NCI-H1417 treated with DMSO at 0.1 percent for 48 hours (cell line): ENCODE measurements at regions not wholly inside any gene's neighbourhood (a gene's known extent, or its start where the extent isn't known, plus 50 kb on each side); places are given as distances from the start of the nearest gene placed in this dataset.
"Not testable (repeated sequence)": the region's sequence is repeated elsewhere in the genome, so short reads cannot be mapped to it uniquely, and the experiment has no call there.

ENCODE experiments used
- DNase-seq: peaks from one replicate; lab custom pipeline; 2025; lab: John Stamatoyannopoulos, UW

DNA sequence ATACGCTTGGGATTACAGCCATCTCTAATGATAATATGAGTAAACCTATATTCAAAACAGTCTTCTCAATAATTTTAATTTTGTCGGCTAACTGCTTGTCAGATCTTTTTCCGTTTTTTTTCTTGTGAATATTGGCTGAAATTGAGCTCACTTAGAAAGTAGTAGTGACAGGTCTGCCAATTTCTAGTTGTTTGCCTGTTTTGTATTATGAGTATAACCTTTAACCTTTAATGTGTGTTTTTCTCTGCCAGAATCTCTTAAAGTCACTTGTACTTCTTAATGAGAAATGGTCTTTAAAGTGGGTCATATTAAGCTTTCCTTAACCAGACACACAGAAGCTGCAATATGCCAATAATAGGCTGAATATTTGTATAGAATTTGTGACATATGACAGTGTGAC lies 511.0 kb downstream of the CSNK1G3 start:
- DNase-seq = no peak

DNA sequence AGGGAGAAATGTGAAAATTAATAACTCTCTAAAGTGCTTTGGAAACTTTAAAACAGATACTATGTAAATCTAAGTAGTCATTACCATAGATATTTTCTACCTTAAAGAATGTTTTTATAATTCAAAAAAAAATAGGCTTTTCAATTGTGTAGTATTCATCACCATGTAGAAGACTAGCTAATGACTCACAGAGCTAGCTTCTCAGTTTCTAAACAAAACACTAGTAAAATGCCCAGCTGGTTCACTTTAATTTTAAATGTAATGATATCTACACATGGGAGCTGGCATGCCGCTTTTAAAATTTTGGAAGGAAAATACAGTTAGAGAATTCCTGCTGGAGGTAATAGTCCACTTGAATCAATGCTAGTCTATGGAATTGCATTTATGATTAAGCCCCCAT lies 509.8 kb downstream of the CSNK1G3 start:
- no peak for DNase-seq

DNA sequence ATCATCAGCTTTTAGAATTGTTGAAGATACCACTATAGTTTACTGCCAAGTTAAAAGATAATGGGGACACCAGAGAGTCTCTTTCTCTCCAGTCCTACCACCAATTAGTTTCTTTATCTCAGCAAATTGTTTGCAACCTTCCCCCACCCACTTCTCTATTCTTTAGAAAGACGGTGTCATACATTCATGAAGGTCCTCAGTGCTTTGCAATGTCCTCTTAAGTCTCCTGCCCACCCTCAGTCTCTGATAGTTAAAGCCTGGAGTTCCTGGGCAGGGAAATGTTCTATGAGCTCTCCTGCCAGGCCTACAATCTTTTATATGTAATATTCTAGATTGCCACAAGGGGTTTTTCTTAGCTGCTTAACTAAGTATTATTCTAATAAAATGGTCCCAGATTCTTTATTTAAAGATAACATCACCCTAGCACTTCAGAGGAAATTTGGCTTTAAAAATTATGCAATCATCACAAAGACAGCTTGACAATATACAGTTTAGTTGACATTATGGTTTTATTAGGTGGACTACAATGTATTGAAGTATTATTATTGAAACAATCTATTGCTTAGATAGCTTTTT lies 509.2 kb downstream of the CSNK1G3 start:
- no peak for DNase-seq

DNA sequence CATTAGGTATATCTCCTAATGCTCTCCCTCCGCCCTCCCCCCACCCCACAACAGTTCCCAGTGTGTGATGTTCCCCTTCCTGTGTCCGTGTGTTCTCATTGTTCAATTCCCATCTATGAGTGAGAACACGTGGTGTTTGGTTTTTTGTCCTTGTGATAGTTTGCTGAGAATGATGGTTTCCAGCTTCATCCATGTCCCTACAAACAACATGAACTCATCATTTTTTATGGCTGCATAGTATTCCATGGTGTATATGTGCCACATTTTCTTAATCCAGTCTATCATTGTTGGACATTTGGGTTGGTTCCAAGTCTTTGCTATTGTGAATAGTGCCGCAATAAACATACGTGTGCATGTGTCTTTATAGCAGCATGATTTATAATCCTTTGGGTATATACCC lies 505.3 kb downstream of the CSNK1G3 start:
- not testable (repeated sequence) for DNase-seq

DNA sequence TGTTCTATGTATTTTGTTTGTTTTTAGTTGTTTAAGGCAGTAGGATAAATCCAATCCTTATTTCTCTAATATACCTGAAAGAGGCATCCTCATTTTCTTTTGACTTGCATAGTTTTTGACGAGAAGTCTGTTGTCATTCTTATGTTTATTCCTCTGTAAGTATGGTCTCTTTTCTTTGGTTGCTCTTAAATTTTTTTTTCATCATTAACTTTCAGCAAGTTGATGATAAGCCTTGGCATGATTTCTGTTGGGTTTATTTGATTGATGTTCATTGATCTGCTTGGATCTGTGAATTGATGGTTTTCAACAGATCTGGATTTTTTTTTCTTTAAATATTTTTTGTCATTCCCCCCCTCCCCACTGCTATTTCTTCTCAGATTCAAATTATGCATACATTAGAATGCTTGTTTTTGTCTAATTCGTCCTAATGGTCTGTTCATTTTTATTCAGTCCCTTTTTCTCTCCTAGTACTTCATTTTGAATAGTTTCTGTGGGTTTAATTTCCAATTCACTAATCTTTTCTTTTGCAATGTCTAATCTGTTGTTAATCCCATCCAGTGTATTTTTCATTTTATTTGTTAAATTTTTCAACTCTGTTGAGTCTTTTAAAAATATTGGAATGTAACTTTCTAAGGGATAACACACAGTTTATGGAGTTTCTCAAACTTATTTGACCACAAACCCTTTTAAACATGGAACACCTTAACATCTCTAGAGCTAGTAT lies 495.9 kb downstream of the CSNK1G3 start:
- DNase-seq = no peak

DNA sequence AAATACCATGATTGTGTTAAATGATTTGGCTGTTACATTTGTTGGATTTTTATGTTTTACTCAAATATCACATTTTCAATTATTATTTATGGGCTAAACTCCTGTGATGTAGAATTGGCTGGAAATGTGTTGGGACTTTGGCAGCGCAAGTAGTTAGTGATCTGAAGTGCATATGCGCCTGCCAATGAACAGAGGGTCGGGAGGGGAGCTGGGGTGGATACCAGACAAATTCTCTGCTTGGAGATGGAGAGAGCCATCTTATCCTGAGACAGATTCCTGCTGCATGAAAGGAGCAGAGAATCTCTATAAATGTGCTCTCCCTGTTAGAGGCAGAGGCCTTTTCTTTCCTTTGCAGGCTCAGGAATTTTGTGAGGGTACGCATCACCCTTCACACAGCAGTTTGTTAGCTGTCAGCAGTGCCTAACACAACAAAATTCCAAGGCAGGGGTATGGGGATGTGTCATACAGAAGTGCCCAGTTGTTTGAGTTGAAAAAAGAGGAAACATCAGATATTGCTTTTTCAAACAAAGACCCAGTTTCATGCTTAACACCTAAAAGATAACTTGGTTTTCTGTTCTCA lies 489.1 kb downstream of the CSNK1G3 start:
- DNase-seq = no peak

DNA sequence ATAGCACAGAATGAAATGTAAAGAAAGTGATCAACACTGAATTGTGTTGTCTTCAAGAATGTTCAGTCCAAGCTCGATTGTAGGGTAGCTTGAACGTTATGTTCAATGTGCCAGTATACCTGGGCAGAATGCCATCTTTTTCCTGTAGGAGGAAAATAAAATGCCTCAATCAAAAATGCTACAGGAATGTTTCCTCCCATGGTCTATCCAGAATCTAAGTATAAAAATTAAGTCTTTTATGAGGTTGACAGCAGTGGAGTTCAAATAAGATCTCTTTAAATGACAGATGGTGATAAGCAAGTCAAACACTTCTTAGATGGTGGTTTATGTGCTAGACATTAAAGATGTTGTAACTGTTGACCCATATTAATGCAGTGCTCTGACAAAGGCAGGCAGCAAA lies 488.6 kb downstream of the CSNK1G3 start:
- DNase-seq = no peak

DNA sequence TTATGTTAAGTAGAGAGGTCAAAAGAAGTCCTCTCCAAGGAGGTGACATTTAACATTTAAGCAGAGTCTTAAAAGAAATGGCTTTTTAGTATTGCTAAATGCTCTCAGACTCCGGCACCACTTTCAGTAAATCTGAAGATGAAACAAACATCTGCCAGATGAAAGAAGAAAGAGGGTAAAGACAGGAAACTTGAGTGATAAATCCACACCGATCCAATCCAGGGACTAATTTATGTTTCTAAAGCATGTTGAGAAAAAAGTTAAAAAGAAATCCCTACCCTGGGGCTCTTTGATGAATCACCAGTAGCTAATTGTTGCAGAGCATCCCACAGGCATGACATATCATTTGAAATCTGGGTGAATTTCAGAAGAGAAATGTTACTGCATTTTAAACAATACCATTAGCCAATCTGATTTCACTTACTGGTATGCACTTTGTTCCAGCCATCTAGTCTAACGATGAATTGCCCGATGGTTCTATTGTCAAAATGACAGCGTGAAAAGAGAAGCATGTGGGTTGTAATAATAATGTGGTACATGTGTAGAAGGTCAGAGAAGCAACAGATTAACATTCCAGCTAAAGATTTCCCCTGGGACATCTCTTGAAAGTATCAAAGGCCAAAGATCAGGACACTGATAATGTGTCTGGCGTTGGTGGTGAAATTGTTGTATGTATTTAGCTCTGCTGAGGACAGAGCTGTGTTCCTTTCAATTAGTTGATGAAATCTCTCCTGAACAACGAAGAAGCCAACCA lies 485.7 kb downstream of the CSNK1G3 start:
- no peak for DNase-seq

DNA sequence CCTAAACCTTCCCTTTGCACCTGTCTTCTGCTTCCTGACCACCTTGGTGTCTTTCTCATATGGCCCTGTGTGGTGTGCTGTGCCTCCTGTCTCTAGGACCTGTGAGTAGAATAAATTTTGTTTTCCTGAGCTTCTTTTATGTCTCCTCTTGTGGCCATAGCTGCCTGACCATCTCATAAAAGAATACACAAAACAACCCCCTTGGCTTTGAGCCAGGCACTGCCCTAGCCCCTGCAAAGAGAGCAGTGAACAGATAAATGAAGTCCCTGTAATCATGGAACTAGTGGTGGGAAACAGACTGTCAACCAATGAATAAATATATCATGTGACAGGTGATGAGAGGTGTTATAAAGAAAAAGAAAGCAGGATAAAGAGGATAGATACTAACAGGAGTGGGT lies 485.1 kb downstream of the CSNK1G3 start:
- DNase-seq = no peak

DNA sequence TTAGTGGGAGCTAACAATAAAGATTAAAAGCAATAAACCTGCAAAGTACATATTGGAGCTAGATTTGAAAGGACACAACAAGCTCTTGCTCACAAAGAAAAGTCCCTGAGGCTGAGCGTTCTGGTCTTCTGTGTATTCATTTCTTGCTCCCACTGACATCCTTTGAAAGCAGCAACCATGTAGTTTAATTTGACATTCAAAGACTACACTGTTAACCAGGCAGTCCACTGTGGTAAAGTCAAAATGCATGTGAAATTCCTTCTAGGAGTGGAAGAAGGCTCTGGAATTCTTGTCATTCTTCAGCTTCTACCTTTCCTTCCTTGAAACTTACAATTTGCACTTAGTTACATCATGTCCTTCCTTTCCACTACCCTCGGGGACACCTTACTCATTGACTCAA lies 480.7 kb downstream of the CSNK1G3 start:
- DNase-seq = no peak

DNA sequence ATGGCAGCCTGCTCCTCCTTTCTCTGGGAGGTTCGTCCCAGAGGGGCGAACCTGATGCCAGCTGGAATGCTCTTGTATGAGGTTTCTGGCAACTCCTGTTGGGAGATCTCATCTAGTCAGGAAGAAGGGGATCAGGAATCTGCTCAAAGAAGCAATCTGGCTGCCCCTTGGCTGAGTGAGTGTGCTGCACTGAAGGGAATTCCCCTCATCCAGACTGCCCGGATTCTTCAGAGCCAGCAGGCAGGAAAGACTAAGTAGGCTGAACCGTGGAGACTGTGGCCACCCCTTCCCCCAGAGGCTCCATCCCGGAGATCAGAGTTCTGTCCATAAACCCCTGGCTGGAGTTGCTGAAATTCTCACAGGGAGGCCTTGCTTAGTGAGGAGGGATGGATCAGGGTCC lies 476.0 kb downstream of the CSNK1G3 start:
- no peak for DNase-seq

DNA sequence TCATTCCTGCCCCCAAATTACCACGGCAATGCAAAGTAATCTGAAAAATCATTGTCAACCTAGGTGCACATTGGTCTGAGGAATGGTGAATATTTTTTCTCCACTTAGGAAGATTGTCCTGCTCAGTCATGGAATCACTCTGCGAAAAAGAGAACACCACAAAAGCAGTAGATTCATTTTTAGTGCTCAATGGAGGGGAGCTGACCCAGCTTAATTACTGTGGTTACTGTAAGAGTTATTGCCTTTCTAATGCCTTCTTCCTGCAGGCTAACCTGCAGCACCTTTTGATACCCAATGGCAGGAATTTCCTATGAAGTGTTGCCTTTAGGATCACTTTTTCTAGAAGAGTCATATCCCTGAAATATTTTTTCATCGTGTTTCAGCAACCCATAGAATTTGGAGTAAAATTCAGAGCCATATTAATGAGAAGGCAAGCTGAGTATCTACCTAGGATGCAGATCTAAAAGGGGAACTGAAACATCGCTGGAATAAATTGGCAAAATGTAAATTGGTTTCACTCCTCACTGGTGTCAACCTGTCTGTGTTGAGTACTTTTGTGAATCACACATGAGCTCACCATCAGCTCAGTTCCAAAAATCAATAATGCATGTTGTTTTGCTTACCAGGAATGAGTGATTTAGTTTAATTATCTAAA lies 464.5 kb downstream of the CSNK1G3 start:
- no peak for DNase-seq

DNA sequence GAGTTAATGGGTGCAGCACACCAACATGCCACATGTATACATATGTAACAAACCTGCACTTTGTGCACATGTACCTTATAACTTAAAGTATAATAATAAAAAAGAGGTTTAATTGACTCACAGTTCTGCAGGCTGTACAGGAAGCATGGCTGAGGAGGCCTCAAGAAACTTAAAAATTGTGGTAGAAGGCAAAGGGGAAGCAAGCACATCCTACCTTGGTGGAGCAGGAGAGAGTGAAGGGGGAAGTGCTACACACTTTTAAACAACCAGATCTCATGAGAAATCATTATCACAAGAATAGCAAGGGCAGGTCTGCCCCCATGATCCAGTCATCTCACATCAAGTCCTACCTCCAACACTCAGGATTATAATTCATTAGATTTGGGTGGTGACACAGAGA lies 463.5 kb downstream of the CSNK1G3 start:
- not testable (repeated sequence) for DNase-seq

DNA sequence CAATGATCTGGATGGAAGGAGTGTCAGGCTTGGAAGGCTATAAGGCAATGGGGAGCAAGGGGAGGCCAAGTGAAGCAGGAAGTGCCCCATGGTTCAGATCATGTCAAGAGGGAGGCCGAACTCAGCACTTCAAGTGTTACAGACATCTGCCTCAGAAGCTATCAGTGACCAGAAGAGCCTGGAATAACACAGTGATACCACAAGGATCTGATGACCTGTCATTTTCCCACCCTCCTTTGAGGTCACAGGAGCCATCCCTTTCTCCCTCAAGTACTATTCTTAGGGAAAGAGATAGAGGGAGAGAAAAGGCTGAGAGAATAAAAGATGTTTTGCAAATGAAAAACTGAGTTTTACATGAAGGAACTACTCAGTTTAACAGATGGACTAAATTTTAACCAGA lies 454.8 kb downstream of the CSNK1G3 start:
- DNase-seq = no peak

DNA sequence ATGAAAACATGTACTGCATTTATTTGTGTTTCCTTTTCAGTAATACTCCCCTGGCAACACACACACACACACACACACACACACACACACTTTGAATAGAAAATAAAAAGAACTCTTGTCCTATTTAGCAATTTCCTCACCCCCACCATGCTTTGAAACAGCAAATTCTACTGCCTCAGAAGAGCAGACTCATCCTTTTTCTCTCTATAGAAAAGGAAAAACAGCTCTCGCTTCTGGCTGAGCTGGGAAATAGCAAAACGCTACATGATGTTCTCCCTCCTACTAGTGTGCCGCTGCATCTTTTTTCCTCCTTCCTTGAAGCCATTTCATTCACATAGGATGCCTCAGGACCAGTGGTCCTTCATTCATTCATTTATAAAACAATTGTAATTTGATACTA lies 453.6 kb downstream of the CSNK1G3 start:
- DNase-seq = no peak

DNA sequence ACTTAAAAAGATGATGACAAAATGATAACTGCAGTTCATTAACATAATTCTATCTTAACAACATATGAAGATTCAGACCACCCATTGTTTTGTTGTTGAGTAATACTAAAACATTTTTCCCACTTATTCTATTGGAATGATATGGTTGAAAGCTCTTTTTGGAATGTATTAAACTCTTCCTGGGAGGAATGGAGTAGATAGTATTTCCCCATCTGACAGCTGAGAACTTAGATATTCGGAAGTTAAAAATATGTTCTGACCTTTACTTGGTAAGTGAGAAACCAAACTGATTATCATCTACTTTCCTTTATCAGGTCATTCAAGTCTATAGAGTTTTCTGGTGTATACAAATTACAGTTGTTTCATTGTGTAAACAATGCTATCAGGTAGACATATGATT lies 452.9 kb downstream of the CSNK1G3 start:
- no peak for DNase-seq

DNA sequence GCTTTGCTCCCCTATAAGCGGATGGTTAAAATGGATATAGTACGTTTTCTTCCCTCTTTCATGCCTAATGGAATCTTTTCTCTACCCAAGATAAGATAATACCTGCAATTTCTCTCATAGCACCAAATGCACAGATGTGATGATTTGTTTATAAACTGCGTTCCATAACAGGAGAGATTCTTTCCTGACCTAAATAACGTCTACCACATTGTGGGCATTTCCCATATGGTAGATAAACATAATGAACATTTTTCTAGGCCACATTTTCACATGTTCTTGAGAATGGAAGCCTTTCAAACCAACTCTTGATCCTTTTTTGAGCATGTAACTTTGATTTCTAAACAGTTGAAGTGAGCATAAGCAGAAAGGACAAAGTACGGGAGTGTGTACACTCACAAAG lies 448.5 kb downstream of the CSNK1G3 start:
- DNase-seq = no peak

DNA sequence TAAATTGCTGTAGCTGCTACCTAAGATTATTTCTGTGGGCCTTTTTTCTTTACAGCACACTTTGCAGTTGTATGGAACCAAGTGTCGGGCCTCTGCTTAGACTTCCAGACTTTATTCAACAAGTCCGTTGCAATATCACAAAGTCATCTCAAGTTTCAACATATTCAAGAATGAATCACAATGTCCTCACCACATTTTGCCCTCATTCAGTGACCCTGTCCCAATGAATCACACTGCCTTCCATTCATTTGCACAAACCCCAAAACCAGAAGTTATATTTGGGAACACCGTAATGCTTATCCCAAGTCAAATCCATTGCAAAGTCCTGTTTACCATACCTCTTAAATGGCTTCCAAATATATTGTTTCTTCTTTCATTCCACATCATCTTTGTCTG lies 439.6 kb downstream of the CSNK1G3 start:
- no peak for DNase-seq

DNA sequence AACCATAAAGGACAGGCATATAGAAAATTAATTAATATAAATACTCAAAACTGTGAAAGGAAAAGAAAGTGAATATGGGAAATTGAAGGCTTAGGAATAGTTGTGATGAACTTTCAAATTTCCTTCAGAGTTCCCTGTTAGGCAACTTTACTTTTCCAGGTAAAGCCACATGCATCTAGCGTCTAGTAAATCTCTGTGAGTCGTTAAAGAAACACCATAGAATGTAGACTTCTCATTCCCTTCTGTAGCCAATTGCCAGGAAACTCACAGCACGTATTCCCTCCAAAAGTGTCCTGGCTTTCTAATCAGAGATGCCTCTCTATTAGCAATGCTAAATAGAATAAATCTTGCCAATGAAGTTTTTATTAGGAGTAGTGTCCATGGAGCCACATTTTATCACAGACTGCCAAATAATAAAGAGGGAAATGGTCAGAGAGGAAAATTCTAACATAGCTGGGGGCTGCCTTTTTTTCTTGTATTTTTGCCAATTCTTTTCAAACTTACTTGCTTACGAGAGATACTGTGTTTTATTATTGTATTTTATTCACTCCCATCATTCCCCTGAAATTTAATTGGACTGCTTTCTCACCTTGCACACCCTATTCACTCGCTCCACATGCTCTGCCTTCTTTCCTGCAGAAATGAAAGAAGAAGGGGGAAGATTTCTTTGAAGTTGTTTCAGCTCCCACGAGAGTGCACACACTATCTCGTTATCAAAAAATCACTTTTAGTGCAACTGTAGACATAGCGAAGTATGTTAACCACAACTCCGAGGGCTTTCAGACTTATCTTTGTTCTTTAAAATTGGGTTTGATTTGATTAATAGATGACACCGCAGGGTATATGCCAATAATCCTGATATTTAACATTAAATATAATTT lies 439.0 kb downstream of the CSNK1G3 start:
- no peak for DNase-seq

DNA sequence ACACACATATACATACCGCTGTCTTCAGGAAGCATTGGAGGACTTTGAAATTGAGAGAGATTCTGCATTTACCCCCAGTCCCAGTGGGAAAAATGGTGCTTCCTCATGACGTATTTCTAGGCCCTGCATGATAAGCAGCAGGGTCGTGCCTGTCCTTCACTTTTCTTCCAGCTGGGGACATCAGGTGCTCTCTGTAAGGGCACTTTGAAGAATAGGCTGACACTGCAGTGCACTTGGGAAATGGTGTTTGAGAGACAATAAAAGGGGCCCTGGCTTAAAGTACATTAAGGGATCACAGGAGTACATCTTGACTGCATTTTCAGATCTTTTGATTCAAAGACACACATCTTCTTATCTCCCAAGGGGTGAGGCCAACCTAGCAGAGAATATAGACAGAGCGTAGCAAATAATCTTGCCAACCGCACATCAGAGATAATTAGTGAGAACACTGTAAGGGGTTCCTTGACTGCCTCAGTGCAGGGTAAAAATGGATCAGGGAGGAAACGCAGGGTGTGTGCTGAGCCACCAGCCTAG lies 437.9 kb downstream of the CSNK1G3 start:
- no peak for DNase-seq
